ENCODE measurements at regions not wholly inside any gene's neighbourhood (a gene's known extent, or its start where the extent isn't known, plus 50 kb on each side); places are given as distances from the start of the nearest gene placed in this dataset.

- TF ChIP-seq, protein P1, sequence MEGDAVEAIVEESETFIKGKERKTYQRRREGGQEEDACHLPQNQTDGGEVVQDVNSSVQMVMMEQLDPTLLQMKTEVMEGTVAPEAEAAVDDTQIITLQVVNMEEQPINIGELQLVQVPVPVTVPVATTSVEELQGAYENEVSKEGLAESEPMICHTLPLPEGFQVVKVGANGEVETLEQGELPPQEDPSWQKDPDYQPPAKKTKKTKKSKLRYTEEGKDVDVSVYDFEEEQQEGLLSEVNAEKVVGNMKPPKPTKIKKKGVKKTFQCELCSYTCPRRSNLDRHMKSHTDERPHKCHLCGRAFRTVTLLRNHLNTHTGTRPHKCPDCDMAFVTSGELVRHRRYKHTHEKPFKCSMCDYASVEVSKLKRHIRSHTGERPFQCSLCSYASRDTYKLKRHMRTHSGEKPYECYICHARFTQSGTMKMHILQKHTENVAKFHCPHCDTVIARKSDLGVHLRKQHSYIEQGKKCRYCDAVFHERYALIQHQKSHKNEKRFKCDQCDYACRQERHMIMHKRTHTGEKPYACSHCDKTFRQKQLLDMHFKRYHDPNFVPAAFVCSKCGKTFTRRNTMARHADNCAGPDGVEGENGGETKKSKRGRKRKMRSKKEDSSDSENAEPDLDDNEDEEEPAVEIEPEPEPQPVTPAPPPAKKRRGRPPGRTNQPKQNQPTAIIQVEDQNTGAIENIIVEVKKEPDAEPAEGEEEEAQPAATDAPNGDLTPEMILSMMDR (IDR thresholded peaks at IDR 0.05 in 8 of 11, conservative IDR thresholded peaks at IDR 0.05 in 3 of 11) = no peak
- TF ChIP-seq POLR2A (IDR thresholded peaks at IDR 0.05) = no peak
- no peak for TF ChIP-seq POLR2AphosphoS5 (IDR thresholded peaks at IDR 0.05)
Measured at GRCh38 chr12:74393272-74393671, 144.4 kb upstream of the ATXN7L3B start.

All from spleen (tissue), 7 donors.